ENCODE measurements at regions not wholly inside any gene's neighbourhood (a gene's known extent, or its start where the extent isn't known, plus 50 kb on each side); places are given as distances from the start of the nearest gene placed in this dataset.
A peak's percentile ranks its signal among the peaks of the same experiment; 100 is the strongest.

DNA sequence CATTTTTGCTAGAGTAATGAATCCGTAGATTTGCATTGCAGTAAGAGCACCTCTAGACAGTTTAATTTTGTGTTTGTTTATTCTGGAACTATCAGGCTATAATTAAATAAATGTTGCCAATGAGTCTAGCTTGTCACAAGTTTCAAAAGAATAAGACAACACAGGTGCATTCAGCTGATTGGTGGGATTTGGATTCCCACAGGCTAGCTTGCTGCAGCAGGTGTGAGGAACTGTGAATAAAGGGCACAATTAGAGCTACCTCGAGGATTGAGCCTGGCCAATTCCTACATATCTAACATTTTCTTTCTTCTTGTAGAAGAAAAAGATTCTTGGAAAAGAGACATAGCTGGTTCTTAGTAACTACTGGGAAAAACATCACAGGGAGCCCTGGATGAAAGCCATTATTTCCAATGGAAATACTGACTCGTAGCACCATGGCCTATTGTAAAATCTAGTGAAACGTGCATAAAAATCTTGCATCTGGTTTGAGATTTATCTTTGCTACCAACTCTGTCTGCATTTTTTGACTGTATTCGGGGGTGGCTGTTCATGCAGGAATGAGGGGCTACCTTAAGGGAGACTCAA, 360.9 kb downstream of the FGF9 start:
- Mint-ChIP-seq H3K27me3 (no peaks in the 10 kb centered on the region), H3K4me3 (no peak overlapping the region)

DNA sequence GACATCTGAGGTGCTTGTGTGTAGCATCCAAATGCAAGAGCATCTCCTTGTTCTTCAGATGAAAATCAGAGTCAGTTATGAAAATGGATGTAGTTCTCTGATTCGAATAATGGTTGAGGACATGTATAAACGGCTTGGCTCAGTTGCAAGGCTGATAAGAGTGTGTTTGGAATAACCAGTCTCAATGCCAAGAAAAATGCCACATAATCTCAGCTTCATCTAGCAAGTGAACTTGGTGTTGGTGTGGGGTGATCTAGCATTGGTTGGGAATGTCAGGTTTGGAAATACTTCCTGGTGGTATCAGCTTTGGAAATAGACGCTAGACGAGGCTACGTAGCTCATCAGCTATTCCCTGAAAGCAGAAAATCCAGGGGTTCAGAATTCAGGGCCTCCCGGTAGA, 362.0 kb downstream of the FGF9 start:
- DNase-seq: no peak
- Mint-ChIP-seq H3K27ac (no peak overlapping the region), H3K9me3 (no peaks in the 10 kb centered on the region), H3K27me3 (no peaks in the 10 kb centered on the region), H3K4me3 (no peak overlapping the region), H3K4me1 (peaks cover 2% of the 10 kb centered on the region), H3K36me3 (peaks cover 1% of the 10 kb centered on the region)

More for the DNA sequence above, 360.9 kb downstream of the FGF9 start:
- DNase-seq: no peak
- no peaks in the 10 kb centered on the region for H3K9me3 Mint-ChIP-seq
- no peak overlapping the region for H3K27ac Mint-ChIP-seq
- H3K36me3 Mint-ChIP-seq: peaks cover 1% of the 10 kb centered on the region
- H3K4me1 Mint-ChIP-seq: peaks cover 2% of the 10 kb centered on the region

DNA sequence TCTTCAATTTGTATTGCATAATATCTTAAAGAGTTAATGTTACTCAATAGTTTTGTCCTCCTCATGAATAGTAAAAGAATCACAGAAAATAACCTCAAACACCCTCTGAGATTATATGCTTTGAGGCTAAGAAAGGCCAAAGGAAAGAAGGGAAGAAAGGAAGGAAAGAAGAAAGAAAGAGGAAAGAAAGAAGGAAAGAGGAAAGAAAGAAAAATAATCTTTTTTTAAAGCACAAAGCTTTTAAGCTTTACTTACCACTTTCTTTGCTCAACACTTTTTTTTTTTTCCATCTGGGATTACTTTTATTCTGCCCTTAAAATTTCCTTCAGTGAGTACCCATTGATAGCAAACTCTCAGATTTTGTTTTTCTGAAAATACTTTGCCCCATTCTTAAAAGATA, 369.1 kb downstream of the FGF9 start:
- no peak overlapping the region for H3K4me3 Mint-ChIP-seq
- H3K36me3 Mint-ChIP-seq: peaks cover 15% of the 10 kb centered on the region
- H3K27ac Mint-ChIP-seq: no peak overlapping the region
- no peaks in the 10 kb centered on the region for H3K27me3 Mint-ChIP-seq
- peaks cover 12% of the 10 kb centered on the region for H3K4me1 Mint-ChIP-seq
- peaks cover 6% of the 10 kb centered on the region for H3K9me3 Mint-ChIP-seq
- DNase-seq: no peak

DNA sequence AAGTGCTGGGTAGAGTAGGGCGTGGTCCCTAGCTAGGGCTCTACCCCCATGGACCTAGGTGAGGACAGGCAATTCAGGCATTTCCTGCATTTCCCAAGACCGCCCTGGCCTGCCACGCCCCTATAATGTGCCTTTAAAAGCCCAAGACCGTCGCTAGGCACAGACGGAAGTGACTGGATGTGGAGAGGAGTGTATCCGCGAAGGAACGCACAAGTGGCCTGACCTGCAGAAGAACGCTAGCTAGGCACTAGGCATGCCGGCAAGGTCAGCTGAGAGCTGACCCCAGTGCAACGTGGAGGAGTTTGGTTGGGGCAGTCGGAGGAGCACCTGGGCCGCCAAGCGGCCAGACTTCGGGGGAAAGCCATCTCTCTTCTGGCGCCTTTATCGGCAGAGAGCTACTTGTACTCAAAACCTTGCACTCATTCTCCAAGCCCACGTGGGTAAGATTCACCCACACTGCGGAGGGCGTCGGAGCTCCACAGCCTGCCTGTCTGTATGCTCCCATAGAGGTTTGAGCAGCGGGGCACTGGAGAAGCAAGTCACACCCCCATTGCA, 370.0 kb downstream of the FGF9 start:
- peaks cover 6% of the 10 kb centered on the region for H3K9me3 Mint-ChIP-seq
- peak overlapping the region; percentile 72 for H3K27ac Mint-ChIP-seq
- H3K27me3 Mint-ChIP-seq: no peaks in the 10 kb centered on the region
- peak; percentile 35 for DNase-seq
- peak overlapping the region; percentile 85 for H3K4me3 Mint-ChIP-seq
- peaks cover 19% of the 10 kb centered on the region for H3K36me3 Mint-ChIP-seq
- H3K4me1 Mint-ChIP-seq: peaks cover 12% of the 10 kb centered on the region

DNA sequence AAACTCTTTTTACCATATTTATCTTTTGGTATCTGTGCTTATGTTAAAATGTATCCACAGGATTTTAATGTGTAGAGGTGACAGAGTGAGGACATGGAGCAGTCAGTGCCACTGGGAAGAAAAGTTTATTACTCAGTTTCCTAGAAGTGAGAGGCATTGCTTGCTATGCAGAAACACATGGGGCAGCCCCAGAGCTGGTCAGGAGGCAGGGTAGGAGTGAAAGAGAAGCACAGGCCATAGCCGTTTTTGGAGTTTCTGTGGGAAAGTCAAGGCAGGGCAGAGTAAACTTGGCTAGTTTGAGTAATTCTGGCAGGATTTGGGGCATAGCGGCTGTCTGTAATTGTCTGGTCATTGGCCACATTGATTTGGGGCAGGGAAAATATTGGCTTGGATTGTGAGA, 370.9 kb downstream of the FGF9 start:
- Mint-ChIP-seq H3K27ac (peak overlapping the region; percentile 86), H3K36me3 (peaks cover 19% of the 10 kb centered on the region), H3K27me3 (no peaks in the 10 kb centered on the region), H3K4me3 (peak overlapping the region; percentile 85), H3K9me3 (peaks cover 6% of the 10 kb centered on the region), H3K4me1 (peaks cover 12% of the 10 kb centered on the region)
- DNase-seq: no peak

DNA sequence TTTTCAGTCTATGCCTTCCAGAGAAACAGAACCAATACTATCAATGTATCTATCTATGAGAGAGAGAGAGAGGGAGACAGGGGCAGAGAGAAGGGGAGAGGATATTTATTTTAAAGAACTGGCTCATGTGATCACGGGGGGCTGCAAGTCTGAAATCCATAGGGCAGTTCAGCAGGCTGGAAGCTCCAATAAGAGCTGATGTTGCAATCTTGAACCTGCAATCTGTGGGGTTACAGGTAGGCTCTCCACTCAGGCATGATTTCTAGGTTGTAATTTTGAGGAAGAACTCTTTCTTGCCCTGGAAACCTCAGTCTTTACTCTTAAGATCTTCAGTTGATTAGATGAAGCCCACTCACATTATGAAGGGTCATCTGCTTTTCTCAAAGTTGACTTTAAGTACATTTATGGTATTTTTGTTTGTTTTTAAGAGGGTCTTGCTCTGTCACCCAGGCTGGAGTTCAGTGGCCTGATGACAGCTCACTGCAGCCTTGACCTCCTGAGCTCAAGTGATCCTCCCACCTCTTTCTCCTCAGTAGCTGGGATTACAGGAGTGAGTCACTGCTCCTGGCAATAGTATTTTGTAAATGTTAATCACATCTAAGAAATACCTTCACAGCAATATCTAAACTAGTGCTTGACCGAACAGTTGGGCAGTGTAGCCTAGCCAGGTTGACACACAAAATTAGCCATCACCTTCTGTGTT, 376.4 kb downstream of the FGF9 start:
- peaks cover 18% of the 10 kb centered on the region for H3K36me3 Mint-ChIP-seq
- H3K27ac Mint-ChIP-seq: no peak overlapping the region

DNA sequence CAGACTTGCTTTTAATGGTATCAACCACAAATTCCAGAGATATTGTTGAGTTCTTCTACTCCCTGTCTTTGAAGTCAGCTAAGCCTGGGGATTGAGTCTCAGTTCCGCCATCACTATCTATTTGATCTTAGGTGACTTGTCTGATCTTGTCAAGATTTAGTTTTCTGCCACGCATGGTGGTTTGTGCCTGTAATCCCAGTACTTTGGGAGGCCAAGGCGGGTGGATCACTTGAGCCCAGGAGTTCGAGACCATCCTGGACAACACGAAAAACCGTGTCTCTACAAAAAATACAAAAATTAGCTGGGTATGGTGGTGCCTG, 376.9 kb downstream of the FGF9 start:
- no peak for DNase-seq
- Mint-ChIP-seq H3K9me3 (no peaks in the 10 kb centered on the region), H3K27ac (no peak overlapping the region), H3K27me3 (no peaks in the 10 kb centered on the region), H3K4me3 (no peak overlapping the region), H3K36me3 (peaks cover 14% of the 10 kb centered on the region), H3K4me1 (peaks cover 31% of the 10 kb centered on the region)

More for the DNA sequence above, 376.4 kb downstream of the FGF9 start:
- Mint-ChIP-seq H3K27me3 (no peaks in the 10 kb centered on the region), H3K9me3 (no peaks in the 10 kb centered on the region), H3K4me1 (peaks cover 28% of the 10 kb centered on the region), H3K4me3 (no peak overlapping the region)
- DNase-seq: no peak

DNA sequence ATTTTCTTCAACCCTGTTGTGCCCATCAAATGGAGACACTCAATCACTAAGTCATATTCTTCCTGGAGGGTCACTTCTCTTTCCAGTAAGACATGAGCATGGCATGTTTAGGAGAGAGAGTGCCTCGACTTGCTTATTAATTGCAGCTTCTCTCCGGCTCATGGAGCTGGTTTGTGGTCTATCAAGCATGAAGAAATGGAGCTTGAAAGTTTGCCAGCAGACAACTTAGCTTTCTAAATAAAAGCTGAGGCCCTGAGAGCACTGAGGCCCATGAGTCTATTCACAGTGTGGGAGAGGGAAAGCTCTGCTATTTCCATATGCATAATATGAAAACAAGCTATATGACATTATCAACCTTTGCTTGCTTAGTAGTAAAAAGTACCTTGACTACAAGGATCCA, 378.5 kb downstream of the FGF9 start:
- H3K27me3 Mint-ChIP-seq: no peaks in the 10 kb centered on the region
- no peak overlapping the region for H3K27ac Mint-ChIP-seq

DNA sequence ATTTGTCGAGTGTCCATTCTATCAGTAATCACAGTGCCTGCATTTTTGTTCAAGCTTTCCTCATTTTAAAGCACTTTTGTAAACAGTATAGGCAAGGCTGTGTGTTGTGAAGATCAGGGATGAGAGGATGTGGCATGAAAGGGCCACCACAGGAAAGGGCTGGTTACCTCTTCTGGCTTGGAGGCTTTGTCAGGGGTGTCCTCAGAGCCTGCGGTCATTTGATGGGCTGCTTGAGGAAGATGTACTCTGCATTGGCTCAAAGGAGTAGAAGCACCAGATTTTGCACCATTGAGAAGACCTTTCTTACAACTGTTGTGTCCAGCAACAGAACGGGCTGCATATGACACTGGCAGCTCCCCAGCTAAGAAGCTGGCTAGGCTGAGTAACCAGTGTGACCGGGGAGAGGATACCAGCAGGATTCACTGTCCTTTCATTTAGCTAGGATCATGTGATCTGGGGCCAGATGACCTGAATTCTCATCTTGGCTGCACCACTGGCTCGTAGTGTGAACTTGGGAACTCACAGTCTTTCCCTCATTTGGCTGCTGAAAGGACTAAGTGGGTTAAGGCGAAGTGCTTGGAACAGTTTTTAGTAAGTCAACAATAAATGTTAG, 380.2 kb downstream of the FGF9 start:
- H3K4me1 Mint-ChIP-seq: peaks cover 28% of the 10 kb centered on the region
- no peaks in the 10 kb centered on the region for H3K27me3 Mint-ChIP-seq
- no peaks in the 10 kb centered on the region for H3K9me3 Mint-ChIP-seq
- DNase-seq: no peak
- no peak overlapping the region for H3K4me3 Mint-ChIP-seq
- H3K36me3 Mint-ChIP-seq: peaks cover 10% of the 10 kb centered on the region
- no peak overlapping the region for H3K27ac Mint-ChIP-seq

More for the DNA sequence above, 378.5 kb downstream of the FGF9 start:
- Mint-ChIP-seq H3K4me3 (no peak overlapping the region), H3K9me3 (no peaks in the 10 kb centered on the region), H3K36me3 (peaks cover 11% of the 10 kb centered on the region), H3K4me1 (peaks cover 25% of the 10 kb centered on the region)
- DNase-seq: no peak

DNA sequence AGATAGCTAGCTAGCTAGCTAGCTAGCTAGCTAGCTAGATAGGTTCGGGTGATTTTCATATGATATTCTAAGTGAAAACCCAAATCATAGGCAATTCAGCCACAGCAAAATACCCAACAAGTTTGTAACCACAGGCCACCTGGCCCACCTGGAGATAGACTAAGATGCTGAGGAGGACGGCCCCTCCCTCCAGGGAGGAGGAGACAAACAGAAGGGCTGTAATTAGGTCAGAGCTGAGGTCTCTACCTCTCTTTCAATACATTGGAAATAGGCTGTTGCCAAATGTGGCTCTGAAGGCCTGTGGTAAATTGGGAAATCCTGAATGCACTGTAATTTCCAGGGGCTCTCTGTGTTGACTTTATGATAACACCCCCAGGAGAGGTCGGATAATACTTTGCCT, 382.2 kb downstream of the FGF9 start:
- no peak for DNase-seq
- Mint-ChIP-seq H3K27ac (no peak overlapping the region), H3K4me1 (peaks cover 22% of the 10 kb centered on the region), H3K27me3 (no peaks in the 10 kb centered on the region), H3K9me3 (no peaks in the 10 kb centered on the region), H3K4me3 (no peak overlapping the region), H3K36me3 (peaks cover 10% of the 10 kb centered on the region)

DNA sequence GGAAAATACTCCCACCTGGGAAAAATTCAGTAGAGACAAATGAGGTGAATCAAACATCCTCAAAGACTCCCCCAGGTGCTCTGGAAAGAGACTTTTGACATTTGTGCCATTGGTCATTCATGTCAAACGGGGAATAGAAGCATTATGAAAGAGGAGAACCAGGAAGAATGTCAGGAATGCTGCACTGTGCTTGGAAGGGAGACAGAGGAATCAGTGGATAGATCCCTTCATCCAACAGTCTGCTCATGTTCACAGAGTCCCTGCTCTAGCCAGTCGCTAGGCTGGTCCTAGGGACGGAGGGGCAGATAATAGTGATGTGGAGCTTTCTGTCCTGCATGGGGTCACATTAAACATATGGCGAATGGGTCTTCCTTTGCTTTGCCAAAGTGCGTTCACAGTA, 384.4 kb downstream of the FGF9 start:
- H3K27ac Mint-ChIP-seq: no peak overlapping the region
- no peak overlapping the region for H3K4me3 Mint-ChIP-seq
- H3K27me3 Mint-ChIP-seq: no peaks in the 10 kb centered on the region
- H3K4me1 Mint-ChIP-seq: peaks cover 35% of the 10 kb centered on the region
- peaks cover 11% of the 10 kb centered on the region for H3K36me3 Mint-ChIP-seq
- no peak for DNase-seq
- H3K9me3 Mint-ChIP-seq: no peaks in the 10 kb centered on the region

DNA sequence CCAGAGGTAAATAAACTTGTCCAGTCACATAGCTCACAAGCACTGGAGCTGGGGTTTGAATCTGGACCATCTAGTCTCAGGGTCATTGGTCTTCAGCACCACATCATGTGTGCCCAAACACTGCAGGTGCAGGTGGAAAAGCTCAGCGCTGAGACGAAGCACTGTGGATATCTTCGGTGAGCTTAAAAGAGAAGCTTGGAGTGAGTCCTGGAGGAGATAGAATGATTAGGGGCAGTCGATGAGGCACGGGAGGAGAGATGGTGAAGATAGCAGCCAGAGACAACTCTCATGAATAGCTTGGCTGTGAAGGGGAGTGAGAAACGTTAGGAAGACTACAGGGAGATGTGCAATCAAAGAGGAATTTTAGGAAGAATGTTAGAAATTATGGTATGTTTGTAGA, 389.3 kb downstream of the FGF9 start:
- DNase-seq: no peak
- peak overlapping the region; percentile 96 for H3K27ac Mint-ChIP-seq
- H3K4me1 Mint-ChIP-seq: peaks cover 55% of the 10 kb centered on the region
- H3K36me3 Mint-ChIP-seq: peaks cover 29% of the 10 kb centered on the region
- no peak overlapping the region for H3K4me3 Mint-ChIP-seq
- H3K9me3 Mint-ChIP-seq: peaks cover 3% of the 10 kb centered on the region
- no peaks in the 10 kb centered on the region for H3K27me3 Mint-ChIP-seq

DNA sequence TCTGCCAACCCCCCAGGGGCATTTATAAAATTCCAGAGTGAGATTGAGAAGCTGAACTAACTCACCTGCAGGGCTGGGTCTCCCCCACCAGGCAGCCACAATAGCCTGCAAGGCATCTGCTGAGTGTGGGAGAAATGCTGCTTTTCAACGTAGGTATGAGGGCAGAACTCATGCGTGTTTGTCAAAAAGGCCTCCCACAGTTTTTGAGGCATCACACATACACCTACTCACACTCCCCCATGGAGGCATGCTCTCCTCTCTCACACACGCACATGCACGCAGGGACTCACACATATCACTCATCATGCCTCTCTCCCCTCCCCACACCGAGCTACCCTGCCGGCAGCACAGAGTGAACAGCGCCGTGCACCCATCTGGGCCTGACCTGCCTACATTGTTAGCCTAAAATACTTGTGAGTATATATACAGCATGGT, 390.5 kb downstream of the FGF9 start:
- Mint-ChIP-seq H3K36me3 (peaks cover 34% of the 10 kb centered on the region), H3K4me1 (peaks cover 60% of the 10 kb centered on the region), H3K4me3 (peak overlapping the region; percentile 77), H3K27ac (peak overlapping the region; percentile 96), H3K9me3 (peaks cover 3% of the 10 kb centered on the region), H3K27me3 (no peaks in the 10 kb centered on the region)
- peak; percentile 61 for DNase-seq

DNA sequence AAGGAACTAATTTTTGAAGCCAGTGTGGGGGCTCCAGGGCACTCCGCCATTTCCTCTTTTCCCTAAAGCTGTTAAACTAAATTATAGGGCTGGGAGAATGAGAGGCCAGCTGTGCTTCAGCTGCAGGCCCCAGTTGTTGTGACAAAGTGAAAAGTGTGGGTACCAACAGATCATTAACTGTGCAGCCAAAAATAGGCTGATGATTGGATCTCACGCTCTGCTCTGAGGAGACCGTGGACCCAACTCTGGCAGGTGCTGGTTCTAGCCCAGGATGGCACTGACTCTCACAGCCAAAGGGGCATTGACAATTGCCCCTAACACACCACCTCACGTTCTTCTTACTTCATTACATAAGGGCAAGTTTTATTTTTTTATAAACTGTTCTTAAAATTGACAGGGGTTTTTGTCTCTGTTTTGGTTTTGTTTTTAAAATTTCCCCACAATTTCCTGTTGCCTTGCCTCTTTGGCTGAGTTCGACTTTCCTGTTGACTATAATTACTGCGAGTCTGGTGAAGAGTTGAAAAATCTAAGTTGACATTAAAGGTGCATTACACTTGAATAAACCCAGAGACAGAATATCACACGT, 391.0 kb downstream of the FGF9 start:
- Mint-ChIP-seq H3K9me3 (peaks cover 5% of the 10 kb centered on the region), H3K27me3 (no peaks in the 10 kb centered on the region), H3K36me3 (peaks cover 39% of the 10 kb centered on the region), H3K4me3 (peak overlapping the region; percentile 77), H3K27ac (peak overlapping the region; percentile 96), H3K4me1 (peaks cover 63% of the 10 kb centered on the region)
- no peak for DNase-seq

DNA sequence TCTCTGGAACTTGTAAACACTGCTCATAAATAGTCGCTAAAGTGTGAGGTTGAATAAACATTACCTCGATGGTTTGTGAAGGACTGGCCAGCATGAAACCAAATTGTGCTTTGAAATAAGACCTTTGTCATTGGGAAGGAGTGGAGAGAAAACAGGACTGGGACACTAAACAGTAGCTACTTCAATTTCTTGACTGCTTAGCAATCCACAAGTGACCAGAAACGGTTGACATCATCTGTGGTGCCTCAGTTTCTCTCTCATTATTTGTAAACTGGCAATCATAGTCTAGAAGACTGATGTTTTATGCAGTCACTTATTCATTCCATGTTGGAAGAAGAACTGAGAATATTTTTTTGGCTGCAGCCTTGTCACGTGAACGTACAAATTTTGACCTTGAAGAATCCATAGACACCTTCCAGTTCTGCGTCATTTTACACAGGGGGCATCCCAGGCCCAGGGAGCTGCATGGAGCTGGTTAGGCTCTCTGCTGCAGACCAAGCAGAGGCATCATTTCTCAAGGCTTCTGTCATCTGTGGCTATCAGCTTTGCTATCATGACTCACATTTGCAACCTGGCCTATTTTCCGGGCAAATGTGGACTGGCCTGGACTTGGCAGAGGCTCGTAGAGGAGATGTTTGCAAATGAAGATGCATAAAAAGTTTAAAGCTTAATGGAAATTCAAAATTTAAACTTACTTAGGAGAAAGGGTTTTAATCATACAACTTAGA, 391.8 kb downstream of the FGF9 start:
- Mint-ChIP-seq H3K36me3 (peaks cover 45% of the 10 kb centered on the region), H3K27me3 (no peaks in the 10 kb centered on the region), H3K27ac (peak overlapping the region; percentile 96), H3K9me3 (peaks cover 7% of the 10 kb centered on the region), H3K4me1 (peaks cover 68% of the 10 kb centered on the region), H3K4me3 (peak overlapping the region; percentile 77)
- peak; percentile 16 for DNase-seq

Measured in activated naive CD8-positive, alpha-beta T cell treated with anti-CD3 and anti-CD28 coated beads for 36 hours (primary cell).